GM12878 (cell line): ENCODE measurements at regions not wholly inside any gene's neighbourhood (a gene's known extent, or its start where the extent isn't known, plus 50 kb on each side); places are given as distances from the start of the nearest gene placed in this dataset.

Experiments used
- ATAC-seq: fragments of 200-7000 bp; cut with Tn5 transposase; 3 replicates; pipeline ENCODE4 v1.9.1; 2020; ENCODE audit warnings: mild to moderate bottlenecking, moderate library complexity
- BruUV-seq: library from RNA; stranded (reverse); fragments of 400-500 nt; replicated peaks from 2 replicates; lab custom pipeline; 2021; lab: Mats Ljungman, UMichigan
- CTCF ChIA-PET: fragments of 300-600 bp; sonication (Branson Sonifier 250); formaldehyde crosslinking; extraction: SDS; loops from one replicate; lab custom pipeline; 2021; ENCODE audit warnings: inconsistent platforms; lab: Yijun Ruan, JAX
- POLR2A ChIA-PET: fragments of 350-600 bp; formaldehyde crosslinking; extraction: SDS; loops from one replicate; lab custom pipeline; 2021; ENCODE audit warnings: inconsistent platforms; lab: Charles Lee
- RAD21 ChIA-PET: fragments of 300-600 bp; sonication (Branson Sonifier 250); formaldehyde crosslinking; loops from one replicate; lab custom pipeline; 2023; ENCODE audit warnings: antibody characterized with exemption; ENCODE audit not compliant: unreplicated experiment; lab: Charles Lee
- SMC1A ChIA-PET: fragments of 300-600 bp; sonication (Branson Sonifier 250); formaldehyde crosslinking; loops from one replicate; lab custom pipeline; 2023; ENCODE audit not compliant: unreplicated experiment, uncharacterized antibody; lab: Charles Lee
- DNase-seq: peaks from one replicate; pipeline ENCODE4 v3.0.0-alpha.2; 2011; ENCODE audit warnings: low read depth, low spot score
- FAIRE-seq: peaks from 3 replicates; lab custom pipeline; 2011; peaks lifted over from hg19 to GRCh38; lab: Jason Lieb, UNC
- H2AFZ ChIP-seq: 2 replicates; pipeline ENCODE4 v1.6.0; 2011; ENCODE audit warnings: low read depth, low read length, control low read depth; ENCODE audit not compliant: control insufficient read depth
- H3K27ac ChIP-seq: 2 replicates; pipeline ENCODE4 v1.5.1; 2011; ENCODE audit warnings: control low read depth; ENCODE audit not compliant: control insufficient read depth, insufficient read depth
- H3K27me3 ChIP-seq, 2 experiments: replicated peaks in 1 of 2; 2 replicates each; pipeline versions ENCODE4 v1.6.0 to v1.6.1; 2011; ENCODE audit warnings: low read length in 1 of 2; ENCODE audit not compliant: control insufficient read depth in 2 of 2, insufficient read depth in 2 of 2
- H3K36me3 ChIP-seq, 2 experiments: 2 replicates each; pipeline ENCODE4 v1.5.1; 2011; ENCODE audit warnings: low read length in 1 of 2; ENCODE audit not compliant: control insufficient read depth in 2 of 2, insufficient read depth in 2 of 2
- H3K4me1 ChIP-seq: 2 replicates; pipeline ENCODE4 v1.6.1; 2011; ENCODE audit warnings: mild to moderate bottlenecking, low read length, moderate library complexity, mixed read lengths; ENCODE audit not compliant: control insufficient read depth, insufficient read depth
- H3K4me2 ChIP-seq: 2 replicates; pipeline ENCODE4 v1.6.0; 2011; ENCODE audit warnings: control low read depth; ENCODE audit not compliant: control insufficient read depth, insufficient read depth
- H3K4me3 ChIP-seq: fragments of 200-600 bp; sonication (generic); 2 replicates; pipeline ENCODE4 v1.5.1; 2016
- H3K79me2 ChIP-seq: 2 replicates; pipeline ENCODE4 v1.6.0; 2011; ENCODE audit warnings: low read length; ENCODE audit not compliant: control insufficient read depth, insufficient read depth
- H3K9ac ChIP-seq: 2 replicates; pipeline ENCODE4 v1.8.0; 2011; ENCODE audit warnings: low read length, control low read depth, mixed read lengths; ENCODE audit not compliant: control insufficient read depth, insufficient read depth
- H3K9me3 ChIP-seq: replicated peaks from 3 replicates; pipeline ENCODE4 v1.5.1; 2011; ENCODE audit warnings: mild to moderate bottlenecking, low read length; ENCODE audit not compliant: control insufficient read depth, insufficient read depth
- H4K20me1 ChIP-seq: 2 replicates; pipeline ENCODE4 v1.6.0; 2011; ENCODE audit not compliant: control insufficient read depth, insufficient read depth
- CHD1 ChIP-seq: IDR thresholded peaks from 2 replicates; pipeline ENCODE4 v1.6.1; 2012; ENCODE audit warnings: low read depth, low read length, improper control_type of control experiment
- FOXM1 ChIP-seq: IDR thresholded peaks from 2 replicates; pipeline ENCODE4 v1.6.1; 2012; ENCODE audit warnings: low read depth, mild to moderate bottlenecking, inconsistent platforms, low read length, moderate library complexity
- NRF1 ChIP-seq: conservative IDR thresholded peaks from 2 replicates; pipeline ENCODE4 v1.6.1; 2011; ENCODE audit warnings: mild to moderate bottlenecking, low read depth, low read length, improper control_type of control experiment
- POLR2A ChIP-seq: IDR thresholded peaks from 2 replicates; pipeline ENCODE4 v1.6.1; 2011; ENCODE audit warnings: low read depth, mild to moderate bottlenecking, low read length
- RAD21 ChIP-seq: IDR thresholded peaks from 2 replicates; pipeline ENCODE4 v1.6.1; 2011; ENCODE audit warnings: mild to moderate bottlenecking, low read depth, low read length, moderate library complexity; ENCODE audit not compliant: insufficient read depth
- RAD51 ChIP-seq: fragments of 450-650 bp; IDR thresholded peaks from 2 replicates; pipeline ENCODE4 v1.6.1; 2016; ENCODE audit warnings: moderate library complexity, mild to moderate bottlenecking, inconsistent platforms
- RCOR1 ChIP-seq: conservative IDR thresholded peaks from 2 replicates; pipeline ENCODE4 v1.6.1; 2012; ENCODE audit warnings: low read depth, low read length, improper control_type of control experiment
- RELA ChIP-seq: fragments of 450-650 bp; IDR thresholded peaks from 2 replicates; pipeline ENCODE4 v1.8.0; 2014; ENCODE audit warnings: borderline replicate concordance; ENCODE audit not compliant: partially characterized antibody
- SIX5 ChIP-seq: IDR thresholded peaks from 2 replicates; pipeline ENCODE4 v1.6.1; 2011; ENCODE audit warnings: mild to moderate bottlenecking, low read depth, low read length, moderate library complexity; ENCODE audit not compliant: severe bottlenecking
- SMAD5 ChIP-seq: IDR thresholded peaks from 2 replicates; pipeline ENCODE4 v1.6.1; 2016; ENCODE audit warnings: antibody characterized with exemption, low read depth
- TBL1XR1 ChIP-seq: IDR thresholded peaks from 2 replicates; pipeline ENCODE4 v1.6.1; 2012; ENCODE audit warnings: low read depth, low read length, improper control_type of control experiment
- YBX1 ChIP-seq: fragments of 450-650 bp; IDR thresholded peaks from 2 replicates; pipeline ENCODE4 v1.6.1; 2016; ENCODE audit warnings: antibody characterized with exemption
- WGBS: methylation state at CpG from one replicate; pipeline ENCODE4 v1.1.6; 2016; ENCODE audit warnings: low lambda C conversion rate; ENCODE audit not compliant: insufficient replicate concordance, insufficient coverage; ENCODE audit errors: missing lambda C conversion rate; 5-methylcytosine and 5-hydroxymethylcytosine counted together
- in situ Hi-C: fragments of 300-500 bp; cut with MboI; formaldehyde crosslinking; loops from 9 replicates; pipeline ENCODE4 v1.14.3; 2018; ENCODE audit warnings: mixed read lengths
- intact Hi-C: fragments of 100-400 bp; cut with micrococcal nuclease; formaldehyde crosslinking; loops from one replicate; pipeline ENCODE4 v1.14.2; 2022; ENCODE audit not compliant: unreplicated experiment
- TF ChIP-seq, protein P1 (sequence below): fragments of 450-650 bp; IDR thresholded peaks from 2 replicates; pipeline ENCODE4 v1.6.1; 2014; ENCODE audit warnings: mild to moderate bottlenecking

DNA sequence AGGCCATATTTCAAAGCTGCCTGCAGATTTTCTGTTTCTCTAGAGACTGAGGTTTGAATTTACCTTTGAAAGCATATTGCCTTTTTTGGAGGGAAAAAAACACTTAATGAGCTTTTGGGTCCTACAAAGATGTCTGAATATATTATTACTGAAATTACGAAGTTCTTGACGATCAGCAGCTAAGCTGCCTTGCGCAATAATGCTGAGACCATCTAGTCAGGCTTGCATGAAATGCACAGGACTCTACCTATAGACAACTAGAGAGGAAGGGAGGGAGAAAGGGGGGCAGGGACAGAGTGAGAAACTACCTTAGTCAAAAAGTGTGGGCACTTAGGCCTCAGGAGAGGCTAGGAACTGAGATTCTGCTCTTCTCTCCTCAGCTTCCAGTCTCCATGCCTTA, 175.9 kb upstream of the KIF2A start:
- RAD21 ChIA-PET, result no interaction called here
- no peaks in the 10 kb centered on the region for H3K9me3 ChIP-seq
- BruUV-seq, result no TSS peak
- intact Hi-C loops, result no loop called here
- DNase-seq, result no peak
- TF ChIP-seq CHD1 (no peak), YBX1 (no peak), RAD21 (no peak), RCOR1 (no peak), RELA (no peak), SMAD5 (no peak), SIX5 (no peak), FOXM1 (no peak), POLR2A (no peak), TBL1XR1 (no peak), NRF1 (no peak), RAD51 (no peak)
- TF ChIP-seq, protein P1, sequence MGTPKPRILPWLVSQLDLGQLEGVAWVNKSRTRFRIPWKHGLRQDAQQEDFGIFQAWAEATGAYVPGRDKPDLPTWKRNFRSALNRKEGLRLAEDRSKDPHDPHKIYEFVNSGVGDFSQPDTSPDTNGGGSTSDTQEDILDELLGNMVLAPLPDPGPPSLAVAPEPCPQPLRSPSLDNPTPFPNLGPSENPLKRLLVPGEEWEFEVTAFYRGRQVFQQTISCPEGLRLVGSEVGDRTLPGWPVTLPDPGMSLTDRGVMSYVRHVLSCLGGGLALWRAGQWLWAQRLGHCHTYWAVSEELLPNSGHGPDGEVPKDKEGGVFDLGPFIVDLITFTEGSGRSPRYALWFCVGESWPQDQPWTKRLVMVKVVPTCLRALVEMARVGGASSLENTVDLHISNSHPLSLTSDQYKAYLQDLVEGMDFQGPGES, result no peak
- TF ChIP-seq, all 136 proteins: peak for 0
- CTCF ChIA-PET, result interaction anchor here (0.8 to 1.4 kb wide), 3 partner anchors 14 to 106 kb away, joined by 3 read pairs; no protein-coding TSS in a partner anchor
- no peaks in the 10 kb centered on the region for H3K36me3 ChIP-seq
- no peak overlapping the region for H3K27ac ChIP-seq
- H4K20me1 ChIP-seq, result no peaks in the 10 kb centered on the region
- POLR2A ChIA-PET, result no interaction called here
- no peak overlapping the region for H3K9ac ChIP-seq
- no peak overlapping the region for H3K4me2 ChIP-seq
- FAIRE-seq (no peak), ATAC-seq (no peak)
- H2AFZ ChIP-seq, result no peak overlapping the region
- no peaks in the 10 kb centered on the region for H3K4me1 ChIP-seq
- no peaks in the 10 kb centered on the region for H3K79me2 ChIP-seq
- H3K4me3 ChIP-seq, result no peak overlapping the region
- SMC1A ChIA-PET, result interaction anchor here (0.9 kb wide), 2 partner anchors 12 to 19 kb away, joined by 3 read pairs; no protein-coding TSS in a partner anchor
- in situ Hi-C loops, result no loop called here
- H3K27me3 ChIP-seq, result no peaks in the 10 kb centered on the region; a peak in 1 of 4 replicates
- 90% methylated on average over 3 of the region's 3 CpGs for WGBS
